Renal cortex interstitium (tissue), 11 donors: ENCODE measurements at regions not wholly inside any gene's neighbourhood (a gene's known extent, or its start where the extent isn't known, plus 50 kb on each side); places are given as distances from the start of the nearest gene placed in this dataset.

ENCODE experiments used
- DNase-seq, 11 donors: peaks; one replicate each; pipeline ENCODE4 v3.0.0-alpha.2; 2013; ENCODE audit warnings: low read depth in 9 of 11, low spot score in 4 of 11; ENCODE audit errors: extremely low read depth in 1 of 11

GRCh38 chr11:47904048-47904447 lies 55.9 kb upstream of the NUP160 start:
- no peak for DNase-seq

- no peak for DNase-seq
Measured at GRCh38 chr11:47899801-47900200, 51.7 kb upstream of the NUP160 start.
